Gastroesophageal sphincter (tissue), 4 donors: ENCODE measurements at regions not wholly inside any gene's neighbourhood (a gene's known extent, or its start where the extent isn't known, plus 50 kb on each side); places are given as distances from the start of the nearest gene placed in this dataset.
A peak's percentile ranks its signal among the peaks of the same experiment; 100 is the strongest.
"Not testable (repeated sequence)": the region's sequence is repeated elsewhere in the genome, so short reads cannot be mapped to it uniquely, and the experiment has no call there.

Source experiments
- ATAC-seq: fragments of 150-250 bp; one replicate; pipeline ENCODE4 v1.9.1; 2016; ENCODE audit warnings: mild to moderate bottlenecking, moderate library complexity
- H3K27ac ChIP-seq, 4 donors: fragments of 200-600 bp; sonication (generic) in 3 of 4; 1 replicate in 3 of 4; 2 replicates in 1 of 4; pipeline ENCODE4 v1.5.1; 2016 to 2019
- H3K27me3 ChIP-seq: fragments of 200-600 bp; sonication (generic); one replicate; pipeline ENCODE4 v1.5.1; 2019
- H3K36me3 ChIP-seq, 2 donors: fragments of 200-600 bp; sonication (generic); one replicate each; pipeline ENCODE4 v1.5.1; 2019; ENCODE audit warnings: control low read depth in 1 of 2
- H3K4me1 ChIP-seq, 3 donors: fragments of 200-600 bp; sonication (generic); 1 replicate in 2 of 3; 2 replicates in 1 of 3; pipeline ENCODE4 v1.5.1; 2016 to 2019; ENCODE audit warnings: control low read depth in 2 of 3
- H3K4me3 ChIP-seq, 2 donors: fragments of 200-600 bp; sonication (generic); one replicate each; pipeline ENCODE4 v1.5.1; 2019; ENCODE audit warnings: mild to moderate bottlenecking in 1 of 2, moderate library complexity in 1 of 2
- H3K9me3 ChIP-seq, 3 donors: fragments of 200-600 bp; sonication (generic); one replicate each; pipeline ENCODE4 v1.5.1; 2017 to 2019; ENCODE audit warnings: control low read depth in 2 of 3
- EP300 ChIP-seq: sonication (generic); formaldehyde crosslinking; IDR thresholded peaks from one replicate; pipeline ENCODE4 v1.6.1; 2017; ENCODE audit warnings: antibody characterized with exemption, mild to moderate bottlenecking
- POLR2A ChIP-seq, 2 donors: fragments of 450-650 bp; IDR thresholded peaks; one replicate each; pipeline ENCODE4 v1.6.1; 2017; ENCODE audit warnings: antibody characterized with exemption in 2 of 2, mild to moderate bottlenecking in 2 of 2, moderate library complexity in 1 of 2
- POLR2AphosphoS5 ChIP-seq: sonication (generic); formaldehyde crosslinking; IDR thresholded peaks from one replicate; pipeline ENCODE4 v1.6.1; 2017; ENCODE audit warnings: antibody characterized with exemption
- WGBS, 2 donors: methylation state at CpG; one replicate each; pipeline ENCODE4 v1.1.5; 2018; ENCODE audit warnings: low coverage in 1 of 2; 5-methylcytosine and 5-hydroxymethylcytosine counted together
- TF ChIP-seq, protein P1 (sequence below), 4 experiments: fragments of 200-600 bp in 2 of 4; fragments of 450-650 bp in 2 of 4; sonication (generic) in 1 of 4; IDR thresholded peaks; one replicate each; pipeline ENCODE4 v1.5.1; 2017 to 2019; ENCODE audit warnings: antibody characterized with exemption in 4 of 4, mild to moderate bottlenecking in 2 of 4, moderate library complexity in 2 of 4

DNA sequence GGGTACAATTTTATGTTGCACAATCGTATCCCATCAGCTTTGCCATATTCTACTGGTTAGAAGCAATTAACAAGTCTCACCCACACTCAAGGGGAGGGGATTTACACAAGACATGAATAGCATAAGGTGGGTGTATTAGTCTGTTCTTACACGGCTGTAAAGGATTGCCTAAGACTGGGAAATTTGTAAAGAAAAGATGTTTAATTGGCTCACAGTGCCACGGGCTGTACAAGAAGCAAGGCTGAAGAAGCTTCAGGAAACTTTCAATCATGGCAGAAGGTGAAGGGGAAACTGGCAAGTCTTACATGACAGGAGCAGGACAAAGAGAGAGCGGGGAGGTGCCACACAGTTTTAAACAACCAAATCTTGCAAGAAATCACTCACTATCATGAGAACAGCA lies 231.8 kb upstream of the AMIGO2 start:
- H3K27me3 ChIP-seq: no peaks in the 10 kb centered on the region
- no peak overlapping the region for H3K4me3 ChIP-seq
- TF ChIP-seq EP300: no peak
- no peak for TF ChIP-seq POLR2AphosphoS5
- no peak for TF ChIP-seq POLR2A (IDR thresholded peaks at IDR 0.05)
- TF ChIP-seq, protein P1, sequence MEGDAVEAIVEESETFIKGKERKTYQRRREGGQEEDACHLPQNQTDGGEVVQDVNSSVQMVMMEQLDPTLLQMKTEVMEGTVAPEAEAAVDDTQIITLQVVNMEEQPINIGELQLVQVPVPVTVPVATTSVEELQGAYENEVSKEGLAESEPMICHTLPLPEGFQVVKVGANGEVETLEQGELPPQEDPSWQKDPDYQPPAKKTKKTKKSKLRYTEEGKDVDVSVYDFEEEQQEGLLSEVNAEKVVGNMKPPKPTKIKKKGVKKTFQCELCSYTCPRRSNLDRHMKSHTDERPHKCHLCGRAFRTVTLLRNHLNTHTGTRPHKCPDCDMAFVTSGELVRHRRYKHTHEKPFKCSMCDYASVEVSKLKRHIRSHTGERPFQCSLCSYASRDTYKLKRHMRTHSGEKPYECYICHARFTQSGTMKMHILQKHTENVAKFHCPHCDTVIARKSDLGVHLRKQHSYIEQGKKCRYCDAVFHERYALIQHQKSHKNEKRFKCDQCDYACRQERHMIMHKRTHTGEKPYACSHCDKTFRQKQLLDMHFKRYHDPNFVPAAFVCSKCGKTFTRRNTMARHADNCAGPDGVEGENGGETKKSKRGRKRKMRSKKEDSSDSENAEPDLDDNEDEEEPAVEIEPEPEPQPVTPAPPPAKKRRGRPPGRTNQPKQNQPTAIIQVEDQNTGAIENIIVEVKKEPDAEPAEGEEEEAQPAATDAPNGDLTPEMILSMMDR (IDR thresholded peaks at IDR 0.05): no peak
- WGBS, 2 donors: 75 to 93% methylated on average over 2 to 4 of the region's 4 CpGs
- H3K9me3 ChIP-seq: no peaks in the 10 kb centered on the region
- no peak for ATAC-seq
- no peaks in the 10 kb centered on the region for H3K36me3 ChIP-seq
- H3K27ac ChIP-seq: no peak overlapping the region
- peaks cover 0 to 7% (median 0%) of the 10 kb centered on the region in 3 donors for H3K4me1 ChIP-seq

DNA sequence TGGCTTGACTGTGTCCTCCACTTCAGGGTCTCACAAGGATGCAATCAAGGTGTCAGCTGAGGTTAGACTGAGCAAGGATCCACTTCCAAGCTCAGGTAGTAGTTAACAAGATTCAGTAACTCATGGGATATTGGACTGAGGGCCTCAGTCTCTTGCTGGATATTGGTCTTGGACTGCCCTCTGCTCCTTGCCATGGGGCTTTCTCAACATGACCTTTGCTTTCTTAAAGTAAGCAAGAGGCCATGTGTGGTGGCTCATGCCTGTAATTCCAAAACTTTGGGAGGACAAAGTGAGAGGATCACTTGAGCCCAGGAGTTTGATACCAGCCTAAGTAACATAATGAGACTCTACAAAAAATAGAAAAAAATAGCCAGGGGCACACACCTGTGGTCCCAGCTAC lies 231.3 kb upstream of the AMIGO2 start:
- H3K4me3 ChIP-seq: no peak overlapping the region
- H3K9me3 ChIP-seq: no peaks in the 10 kb centered on the region
- H3K27me3 ChIP-seq: no peaks in the 10 kb centered on the region
- peaks cover 0 to 1% (median 0%) of the 10 kb centered on the region in 3 donors for H3K4me1 ChIP-seq
- no peak for ATAC-seq
- TF ChIP-seq POLR2A (IDR thresholded peaks at IDR 0.05) (no peak), POLR2AphosphoS5 (no peak), EP300 (no peak)
- TF ChIP-seq, protein P1 (IDR thresholded peaks at IDR 0.05): no peak
- H3K36me3 ChIP-seq: no peaks in the 10 kb centered on the region
- H3K27ac ChIP-seq: no peak overlapping the region

DNA sequence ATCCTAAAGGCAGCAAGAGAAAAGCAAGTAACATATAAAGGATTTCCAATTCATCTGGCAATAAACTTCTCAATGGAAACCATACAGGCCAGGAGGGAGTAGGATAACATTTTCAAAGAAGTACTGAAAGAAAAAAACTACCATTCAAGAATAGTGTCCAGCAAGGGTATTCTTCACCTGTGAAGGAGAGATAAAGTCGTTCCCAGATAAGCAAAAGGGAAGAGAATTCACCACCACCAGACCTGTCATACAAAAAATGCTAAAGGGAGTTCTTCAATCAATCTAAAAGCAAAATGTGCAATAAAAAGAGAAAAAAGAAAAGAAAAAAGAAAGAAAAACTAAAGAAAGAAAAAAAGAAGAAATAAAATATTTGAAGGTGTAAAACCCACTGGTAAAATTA lies 228.9 kb upstream of the AMIGO2 start:
- no peak overlapping the region for H3K4me3 ChIP-seq
- no peaks in the 10 kb centered on the region for H3K27me3 ChIP-seq
- TF ChIP-seq, protein P1 (IDR thresholded peaks at IDR 0.05): no peak
- TF ChIP-seq EP300: no peak
- no peak for TF ChIP-seq POLR2A (IDR thresholded peaks at IDR 0.05)
- TF ChIP-seq POLR2AphosphoS5: no peak
- H3K27ac ChIP-seq: no peak overlapping the region
- WGBS, 2 donors: 77 to 83% methylated on average over 1 of the region's 1 CpG
- ATAC-seq: no peak
- H3K36me3 ChIP-seq: no peaks in the 10 kb centered on the region
- H3K9me3 ChIP-seq: no peaks in the 10 kb centered on the region
- no peaks in the 10 kb centered on the region for H3K4me1 ChIP-seq

DNA sequence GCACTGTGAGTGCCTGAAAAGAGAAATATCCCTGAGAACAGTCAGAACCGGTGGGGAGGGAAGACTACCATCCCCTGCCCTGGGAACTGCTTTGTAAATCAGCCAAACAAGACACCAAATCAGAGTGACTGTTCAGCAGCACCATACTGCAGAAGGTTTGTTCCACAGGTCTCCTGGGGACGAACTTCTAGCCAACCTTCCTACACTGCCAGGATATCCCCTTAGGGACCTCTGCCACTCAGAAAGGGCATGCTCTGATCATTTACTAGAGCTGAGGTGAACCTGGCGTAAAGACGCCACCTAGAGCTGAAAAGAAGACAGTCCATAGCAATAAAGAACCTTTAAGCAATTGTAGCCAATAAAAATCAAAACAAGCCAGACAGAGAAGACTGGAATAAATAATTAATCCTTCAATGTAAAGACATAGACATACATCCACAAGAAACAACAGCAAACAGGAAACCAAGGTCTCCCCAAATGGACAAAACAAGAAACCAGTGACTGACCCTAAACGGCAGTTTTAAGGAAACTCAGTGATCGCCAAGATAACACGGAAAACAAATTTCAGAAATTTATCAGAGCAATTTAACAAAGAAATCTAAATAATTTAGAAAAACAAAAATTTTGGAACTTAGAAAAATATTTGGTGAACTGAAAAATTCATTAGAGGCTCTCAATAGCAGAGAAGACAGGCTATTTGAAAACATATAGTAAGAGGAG lies 228.1 kb upstream of the AMIGO2 start:
- no peaks in the 10 kb centered on the region for H3K36me3 ChIP-seq
- no peaks in the 10 kb centered on the region for H3K4me1 ChIP-seq
- no peaks in the 10 kb centered on the region for H3K27me3 ChIP-seq
- no peak overlapping the region for H3K27ac ChIP-seq
- no peaks in the 10 kb centered on the region for H3K9me3 ChIP-seq
- H3K4me3 ChIP-seq: peak overlapping the region in 1 of 2 donors; percentile 6
- TF ChIP-seq POLR2AphosphoS5 (no peak), EP300 (no peak)
- TF ChIP-seq, protein P1 (IDR thresholded peaks at IDR 0.05): peak in 3 of 4 experiments; percentile 16 to 53 (median 53)
- WGBS, 2 donors: 67 to 68% methylated on average over 4 to 6 of the region's 7 CpGs
- no peak for ATAC-seq

DNA sequence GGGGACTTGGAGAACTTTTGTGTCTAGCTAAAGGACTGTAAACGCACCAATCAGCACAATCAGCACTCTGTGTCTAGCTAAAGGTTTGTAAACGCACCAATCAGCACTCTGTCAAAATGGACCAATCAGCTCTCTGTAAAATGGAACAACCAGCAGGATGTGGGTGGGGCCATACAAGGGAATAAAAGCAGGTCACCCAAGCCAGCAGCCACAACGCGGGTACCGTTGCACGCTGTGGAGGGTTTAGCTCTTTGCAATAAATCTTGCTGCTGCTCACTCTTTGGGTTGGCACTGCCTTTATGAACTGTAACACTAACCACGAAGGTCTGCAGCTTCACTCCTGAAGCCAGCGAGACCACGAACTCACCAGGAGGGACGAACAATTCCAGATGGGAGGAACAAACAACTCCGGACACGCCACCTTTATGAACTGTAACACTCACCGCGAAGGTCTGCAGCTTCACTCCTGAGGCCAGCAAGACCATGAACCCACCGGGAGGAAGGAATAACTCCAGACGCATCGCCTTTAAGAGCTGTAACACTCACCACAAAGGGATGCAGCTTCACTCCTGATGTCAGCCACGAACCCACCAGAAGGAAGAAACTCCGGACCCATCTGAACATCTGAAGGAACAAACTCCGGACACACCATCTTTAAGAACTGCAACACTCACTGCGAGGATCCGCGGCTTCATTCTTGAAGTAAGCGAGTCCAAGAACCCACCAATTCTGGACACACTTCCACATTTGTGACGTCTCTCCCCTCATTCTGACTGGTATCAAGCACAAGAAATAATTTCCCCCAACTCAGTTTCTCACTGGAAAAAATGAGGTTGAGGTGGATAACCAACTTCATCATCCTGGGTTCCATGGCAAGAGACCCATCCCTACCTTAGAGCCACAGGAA lies 227.3 kb upstream of the AMIGO2 start:
- not testable (repeated sequence) for H3K4me1 ChIP-seq, ATAC-seq, H3K9me3 ChIP-seq, H3K36me3 ChIP-seq, H3K27me3 ChIP-seq, H3K27ac ChIP-seq
- 81 to 91% methylated on average over 3 to 10 of the region's 25 CpGs for WGBS, 2 donors
- peak overlapping the region in 1 of 2 donors; percentile 6 for H3K4me3 ChIP-seq
